HG03045 (cell line): ENCODE measurements at regions not wholly inside any gene's neighbourhood (a gene's known extent, or its start where the extent isn't known, plus 50 kb on each side); places are given as distances from the start of the nearest gene placed in this dataset.
"Not testable (repeated sequence)": the region's sequence is repeated elsewhere in the genome, so short reads cannot be mapped to it uniquely, and the experiment has no call there.

Experiments
- ATAC-seq: cut with Tn5 transposase; IDR thresholded peaks from one replicate; pipeline ENCODE4 v1.9.1; 2021; ENCODE audit warnings: mild to moderate bottlenecking, moderate library complexity; ENCODE audit not compliant: unreplicated experiment

- ATAC-seq, result no peak
Observed at GRCh38 chr21:36591326-36591970, 107.5 kb upstream of the SIM2 start.

GRCh38 chr21:36596174-36596573 lies 102.7 kb upstream of the SIM2 start:
- ATAC-seq, result no peak

GRCh38 chr21:36601362-36601761 lies 97.6 kb upstream of the SIM2 start:
- no peak for ATAC-seq

GRCh38 chr21:36602735-36603134 lies 96.2 kb upstream of the SIM2 start:
- ATAC-seq, result no peak

GRCh38 chr21:36603221-36603620 lies 95.7 kb upstream of the SIM2 start:
- no peak for ATAC-seq

- no peak for ATAC-seq
Observed at GRCh38 chr21:36605426-36605825, 93.5 kb upstream of the SIM2 start.

- no peak for ATAC-seq
Observed at GRCh38 chr21:36606287-36606982, 92.5 kb upstream of the SIM2 start.

GRCh38 chr21:36606983-36607325 lies 92.0 kb upstream of the SIM2 start:
- no peak for ATAC-seq

- ATAC-seq, result no peak
Observed at GRCh38 chr21:36608041-36608896, 90.6 kb upstream of the SIM2 start.

GRCh38 chr21:36608897-36609225 lies 90.1 kb upstream of the SIM2 start:
- ATAC-seq, result no peak

GRCh38 chr21:36609654-36610053 lies 89.3 kb upstream of the SIM2 start:
- no peak for ATAC-seq

- no peak for ATAC-seq
Observed at GRCh38 chr21:36610201-36610600, 88.7 kb upstream of the SIM2 start.

- ATAC-seq, result no peak
Observed at GRCh38 chr21:36610935-36611334, 88.0 kb upstream of the SIM2 start.

- ATAC-seq, result no peak
Observed at GRCh38 chr21:36611379-36611778, 87.5 kb upstream of the SIM2 start.

GRCh38 chr21:36613059-36613458 lies 85.9 kb upstream of the SIM2 start:
- no peak for ATAC-seq

- no peak for ATAC-seq
Observed at GRCh38 chr21:36613554-36613953, 85.4 kb upstream of the SIM2 start.

GRCh38 chr21:36615274-36615964 lies 83.5 kb upstream of the SIM2 start:
- ATAC-seq, result no peak

GRCh38 chr21:36616773-36617172 lies 82.1 kb upstream of the SIM2 start:
- not testable (repeated sequence) for ATAC-seq

GRCh38 chr21:36621794-36622193 lies 77.1 kb upstream of the SIM2 start:
- ATAC-seq, result not testable (repeated sequence)

- no peak for ATAC-seq
Observed at GRCh38 chr21:36624105-36624504, 74.8 kb upstream of the SIM2 start.

- no peak for ATAC-seq
Observed at GRCh38 chr21:36626791-36627190, 72.1 kb upstream of the SIM2 start.
